Endodermal cell (in vitro differentiated cells): ENCODE measurements at regions not wholly inside any gene's neighbourhood (a gene's known extent, or its start where the extent isn't known, plus 50 kb on each side); places are given as distances from the start of the nearest gene placed in this dataset.

Source experiments
- DNase-seq: peaks from one replicate; pipeline ENCODE4 v3.0.0-alpha.2; 2017
- H3K27ac ChIP-seq: 2 replicates; pipeline ENCODE4 v1.5.1; 2013; ENCODE audit warnings: mild to moderate bottlenecking, low read depth, low read length, moderate library complexity
- H3K27me3 ChIP-seq: 2 replicates; pipeline ENCODE4 v1.6.1; 2013; ENCODE audit warnings: mild to moderate bottlenecking, low read length, moderate library complexity; ENCODE audit not compliant: insufficient read depth, control insufficient read depth, poor library complexity, severe bottlenecking
- H3K36me3 ChIP-seq: 2 replicates; pipeline ENCODE4 v1.7.0; 2013; ENCODE audit warnings: mild to moderate bottlenecking, low read length, moderate library complexity; ENCODE audit not compliant: control insufficient read depth, insufficient read depth
- H3K4me1 ChIP-seq: one replicate; pipeline ENCODE4 v1.7.0; 2013; ENCODE audit warnings: low read length; ENCODE audit not compliant: control insufficient read depth, insufficient read depth
- H3K4me3 ChIP-seq: 2 replicates; pipeline ENCODE4 v1.5.1; 2013; ENCODE audit warnings: mild to moderate bottlenecking, low read length, moderate library complexity
- H3K9ac ChIP-seq: 2 replicates; pipeline ENCODE4 v1.6.1; 2013; ENCODE audit warnings: mild to moderate bottlenecking, low read length, moderate library complexity; ENCODE audit not compliant: poor library complexity, severe bottlenecking; ENCODE audit errors: extremely low read depth
- H3K9me3 ChIP-seq: 2 replicates; pipeline ENCODE4 v1.6.1; 2013; ENCODE audit warnings: mild to moderate bottlenecking, low read length, moderate library complexity; ENCODE audit not compliant: control insufficient read depth
- H3K27ac Mint-ChIP-seq: 2 replicates; pipeline ENCODE4 v1.8.0; 2020; ENCODE audit warnings: mixed read lengths
- H3K27me3 Mint-ChIP-seq: 2 replicates; pipeline ENCODE4 v1.8.0; 2021; ENCODE audit warnings: mild to moderate bottlenecking, mixed read lengths; ENCODE audit not compliant: insufficient read depth
- H3K36me3 Mint-ChIP-seq: 2 replicates; pipeline ENCODE4 v1.8.0; 2020; ENCODE audit warnings: low read depth, mixed read lengths
- H3K4me1 Mint-ChIP-seq: 2 replicates; pipeline ENCODE4 v1.8.0; 2020; ENCODE audit warnings: mixed read lengths
- H3K4me3 Mint-ChIP-seq: 2 replicates; pipeline ENCODE4 v1.8.0; 2020; ENCODE audit warnings: mild to moderate bottlenecking, moderate library complexity, mixed read lengths
- H3K9me3 Mint-ChIP-seq: 2 replicates; pipeline ENCODE4 v1.8.0; 2020; ENCODE audit warnings: mild to moderate bottlenecking, mixed read lengths
- WGBS, 2 experiments: methylation state at CpG; one replicate each; pipeline versions ENCODE4 v1.1.5 to v1.1.7; 2013; ENCODE audit warnings: missing lambda C conversion rate in 2 of 2, mixed read lengths in 1 of 2; ENCODE audit not compliant: insufficient coverage in 1 of 2, insufficient read length in 1 of 2; 5-methylcytosine and 5-hydroxymethylcytosine counted together
- TF ChIP-seq, protein P1 (sequence below): fragments of 200-600 bp; sonication (generic); conservative IDR thresholded peaks from 2 replicates; pipeline ENCODE4 v1.5.0; 2021; ENCODE audit warnings: antibody characterized with exemption, mild to moderate bottlenecking

DNA sequence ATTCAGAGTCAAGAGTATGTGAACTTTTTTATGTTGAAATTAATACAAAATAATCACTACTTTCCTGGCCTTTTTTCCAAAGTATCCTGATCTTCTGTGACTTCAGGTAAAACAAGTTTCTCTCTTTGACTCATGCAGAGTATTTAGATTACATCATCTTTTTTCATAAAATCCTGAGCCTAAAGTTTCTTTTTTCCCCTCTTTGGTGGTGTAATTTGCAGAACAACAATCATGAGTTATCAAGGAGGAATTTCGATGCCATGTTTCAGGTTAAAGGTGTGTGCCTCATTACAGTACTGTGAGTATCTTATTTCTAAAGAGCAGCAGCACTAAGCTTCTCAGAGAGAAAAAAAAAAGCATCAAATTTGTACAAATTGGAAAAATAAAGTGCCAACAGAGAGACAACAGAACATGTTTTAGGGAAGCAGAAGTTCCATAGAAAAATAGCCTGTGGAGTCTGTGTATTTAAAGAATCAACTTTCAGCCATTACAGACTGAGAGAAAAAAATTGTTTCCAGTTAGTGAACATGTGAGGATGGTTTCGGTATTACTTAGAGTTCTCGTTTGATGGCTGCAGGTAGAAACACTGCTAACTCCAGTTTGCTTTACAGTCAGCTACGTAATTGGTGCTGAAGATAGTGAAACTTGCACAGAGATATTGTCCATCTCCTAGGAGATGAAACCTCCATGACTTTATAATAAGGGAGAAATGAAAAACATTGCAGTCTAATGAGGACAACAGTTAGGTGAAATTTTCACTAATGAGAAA, 78.1 kb upstream of the PCDH9 start:
- Mint-ChIP-seq H3K36me3 (no peaks in the 10 kb centered on the region), H3K27me3 (no peaks in the 10 kb centered on the region), H3K9me3 (no peaks in the 10 kb centered on the region), H3K4me3 (no peak overlapping the region), H3K4me1 (no peaks in the 10 kb centered on the region), H3K27ac (no peak overlapping the region)
- WGBS, 2 experiments, result 90 to 96% methylated on average over 3 to 4 of the region's 4 CpGs
- Histone ChIP-seq H3K36me3 (no peaks in the 10 kb centered on the region), H3K4me1 (no peaks in the 10 kb centered on the region), H3K27me3 (no peaks in the 10 kb centered on the region), H3K9ac (no peak overlapping the region), H3K27ac (no peak overlapping the region), H3K9me3 (no peaks in the 10 kb centered on the region), H3K4me3 (no peak overlapping the region)
- DNase-seq, result no peak
- TF ChIP-seq, protein P1, sequence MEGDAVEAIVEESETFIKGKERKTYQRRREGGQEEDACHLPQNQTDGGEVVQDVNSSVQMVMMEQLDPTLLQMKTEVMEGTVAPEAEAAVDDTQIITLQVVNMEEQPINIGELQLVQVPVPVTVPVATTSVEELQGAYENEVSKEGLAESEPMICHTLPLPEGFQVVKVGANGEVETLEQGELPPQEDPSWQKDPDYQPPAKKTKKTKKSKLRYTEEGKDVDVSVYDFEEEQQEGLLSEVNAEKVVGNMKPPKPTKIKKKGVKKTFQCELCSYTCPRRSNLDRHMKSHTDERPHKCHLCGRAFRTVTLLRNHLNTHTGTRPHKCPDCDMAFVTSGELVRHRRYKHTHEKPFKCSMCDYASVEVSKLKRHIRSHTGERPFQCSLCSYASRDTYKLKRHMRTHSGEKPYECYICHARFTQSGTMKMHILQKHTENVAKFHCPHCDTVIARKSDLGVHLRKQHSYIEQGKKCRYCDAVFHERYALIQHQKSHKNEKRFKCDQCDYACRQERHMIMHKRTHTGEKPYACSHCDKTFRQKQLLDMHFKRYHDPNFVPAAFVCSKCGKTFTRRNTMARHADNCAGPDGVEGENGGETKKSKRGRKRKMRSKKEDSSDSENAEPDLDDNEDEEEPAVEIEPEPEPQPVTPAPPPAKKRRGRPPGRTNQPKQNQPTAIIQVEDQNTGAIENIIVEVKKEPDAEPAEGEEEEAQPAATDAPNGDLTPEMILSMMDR, result no peak

DNA sequence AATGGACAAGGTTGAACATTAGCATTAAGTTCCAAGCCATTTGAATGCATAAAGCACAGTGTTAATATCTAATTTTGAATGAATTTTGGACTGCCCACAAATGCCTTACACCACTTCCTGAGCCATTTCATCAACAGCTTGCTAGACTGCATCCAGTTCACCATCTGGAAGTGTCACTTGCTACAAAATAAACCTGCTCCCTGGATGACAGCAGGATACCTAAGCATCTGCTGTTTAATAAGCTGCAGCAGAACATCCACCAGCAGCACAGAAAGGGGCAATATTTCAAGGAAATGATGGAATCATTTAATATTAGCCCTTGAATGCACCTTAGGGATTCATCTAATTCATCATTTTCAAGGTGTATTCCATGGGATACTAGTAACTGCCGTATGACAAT, 76.6 kb upstream of the PCDH9 start:
- Mint-ChIP-seq H3K4me3 (no peak overlapping the region), H3K27me3 (no peaks in the 10 kb centered on the region), H3K36me3 (no peaks in the 10 kb centered on the region), H3K27ac (no peak overlapping the region), H3K4me1 (no peaks in the 10 kb centered on the region), H3K9me3 (no peaks in the 10 kb centered on the region)
- Histone ChIP-seq H3K36me3 (no peaks in the 10 kb centered on the region), H3K27ac (no peak overlapping the region), H3K9ac (no peak overlapping the region), H3K9me3 (no peaks in the 10 kb centered on the region), H3K4me3 (no peak overlapping the region), H3K27me3 (no peaks in the 10 kb centered on the region), H3K4me1 (no peaks in the 10 kb centered on the region)
- 100% methylated on average over 1 of the region's 1 CpG; no CpG with 5 or more reads in 1 of the 2 experiments for WGBS, 2 experiments
- no peak for DNase-seq
- TF ChIP-seq, protein P1, result no peak

DNA sequence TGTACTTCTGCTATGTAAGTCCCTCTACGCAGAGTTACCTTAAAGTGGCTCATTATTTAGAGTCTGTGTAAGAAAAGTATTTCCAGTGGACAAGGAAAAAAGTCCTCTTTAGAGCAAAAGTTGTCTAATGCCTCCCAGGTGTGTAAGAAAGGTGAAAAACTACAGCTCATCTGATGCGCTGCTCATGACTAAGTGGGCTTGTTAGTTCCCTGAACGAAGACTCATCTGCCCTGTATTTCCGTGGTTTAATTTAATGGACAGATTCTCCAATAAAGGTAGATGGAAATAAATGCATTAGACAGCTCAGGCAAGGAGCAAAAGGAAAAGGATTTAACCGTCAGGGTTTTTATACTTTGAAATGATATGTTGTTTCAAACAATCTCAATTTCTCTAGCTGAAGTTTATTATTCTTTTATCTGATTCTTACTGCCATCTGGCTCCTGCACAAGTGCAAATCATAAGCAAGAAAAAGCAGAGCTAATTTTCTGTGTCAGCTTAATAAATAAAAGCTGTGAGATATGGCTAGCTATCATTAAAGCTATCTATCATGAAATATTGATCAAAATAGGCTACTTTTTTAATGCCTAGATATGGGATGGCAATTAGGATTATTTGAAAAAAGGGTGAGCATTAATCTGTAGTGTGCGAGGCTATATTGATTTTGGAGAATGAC, 73.7 kb upstream of the PCDH9 start:
- H3K4me1 ChIP-seq, result no peaks in the 10 kb centered on the region
- TF ChIP-seq, protein P1, result no peak
- DNase-seq, result no peak
- Mint-ChIP-seq H3K4me3 (no peak overlapping the region), H3K4me1 (no peaks in the 10 kb centered on the region), H3K36me3 (no peaks in the 10 kb centered on the region), H3K9me3 (no peaks in the 10 kb centered on the region), H3K27me3 (no peaks in the 10 kb centered on the region), H3K27ac (no peak overlapping the region)
- H3K4me3 ChIP-seq, result no peak overlapping the region
- H3K27me3 ChIP-seq, result no peaks in the 10 kb centered on the region
- H3K9me3 ChIP-seq, result no peaks in the 10 kb centered on the region
- no peak overlapping the region for H3K9ac ChIP-seq
- WGBS, 2 experiments, result 65 to 68% methylated on average over 4 of the region's 6 CpGs
- no peaks in the 10 kb centered on the region for H3K36me3 ChIP-seq
- no peak overlapping the region for H3K27ac ChIP-seq
